Ishikawa (cell line): ENCODE measurements at regions not wholly inside any gene's neighbourhood (a gene's known extent, or its start where the extent isn't known, plus 50 kb on each side); places are given as distances from the start of the nearest gene placed in this dataset.

Experiments
- EGR1 ChIP-seq: IDR thresholded peaks from 2 replicates; pipeline ENCODE4 v1.6.1; 2012
- EP300 ChIP-seq: IDR thresholded peaks from 2 replicates; pipeline ENCODE4 v1.6.1; 2012; ENCODE audit warnings: borderline replicate concordance
- FOXM1 ChIP-seq: IDR thresholded peaks from 2 replicates; pipeline ENCODE4 v1.6.1; 2012; ENCODE audit warnings: low read depth, borderline replicate concordance
- MAX ChIP-seq: IDR thresholded peaks from 2 replicates; pipeline ENCODE4 v1.6.1; 2012
- RAD21 ChIP-seq: IDR thresholded peaks from 2 replicates; pipeline ENCODE4 v1.6.1; 2012; ENCODE audit warnings: low read depth
- TAF1 ChIP-seq: IDR thresholded peaks from 2 replicates; pipeline ENCODE4 v1.6.1; 2012; ENCODE audit warnings: low read depth, mild to moderate bottlenecking
- TEAD4 ChIP-seq: IDR thresholded peaks from 2 replicates; pipeline ENCODE4 v1.6.1; 2012
- YY1 ChIP-seq: IDR thresholded peaks from 2 replicates; pipeline ENCODE4 v1.6.1; 2012; ENCODE audit warnings: low read depth
- ZBTB7A ChIP-seq: IDR thresholded peaks from 2 replicates; pipeline ENCODE4 v1.6.1; 2012; ENCODE audit warnings: low read depth
- TF ChIP-seq, protein P1 (sequence below): IDR thresholded peaks from 2 replicates; pipeline ENCODE4 v1.6.1; 2012; ENCODE audit warnings: low read depth, mild to moderate bottlenecking

GRCh38 chr15:29615791-29616190, 206.5 kb downstream of the TJP1 start:
- TF ChIP-seq EGR1, result no peak
- no peak for TF ChIP-seq ZBTB7A
- TF ChIP-seq EP300, result no peak
- TF ChIP-seq, protein P1, sequence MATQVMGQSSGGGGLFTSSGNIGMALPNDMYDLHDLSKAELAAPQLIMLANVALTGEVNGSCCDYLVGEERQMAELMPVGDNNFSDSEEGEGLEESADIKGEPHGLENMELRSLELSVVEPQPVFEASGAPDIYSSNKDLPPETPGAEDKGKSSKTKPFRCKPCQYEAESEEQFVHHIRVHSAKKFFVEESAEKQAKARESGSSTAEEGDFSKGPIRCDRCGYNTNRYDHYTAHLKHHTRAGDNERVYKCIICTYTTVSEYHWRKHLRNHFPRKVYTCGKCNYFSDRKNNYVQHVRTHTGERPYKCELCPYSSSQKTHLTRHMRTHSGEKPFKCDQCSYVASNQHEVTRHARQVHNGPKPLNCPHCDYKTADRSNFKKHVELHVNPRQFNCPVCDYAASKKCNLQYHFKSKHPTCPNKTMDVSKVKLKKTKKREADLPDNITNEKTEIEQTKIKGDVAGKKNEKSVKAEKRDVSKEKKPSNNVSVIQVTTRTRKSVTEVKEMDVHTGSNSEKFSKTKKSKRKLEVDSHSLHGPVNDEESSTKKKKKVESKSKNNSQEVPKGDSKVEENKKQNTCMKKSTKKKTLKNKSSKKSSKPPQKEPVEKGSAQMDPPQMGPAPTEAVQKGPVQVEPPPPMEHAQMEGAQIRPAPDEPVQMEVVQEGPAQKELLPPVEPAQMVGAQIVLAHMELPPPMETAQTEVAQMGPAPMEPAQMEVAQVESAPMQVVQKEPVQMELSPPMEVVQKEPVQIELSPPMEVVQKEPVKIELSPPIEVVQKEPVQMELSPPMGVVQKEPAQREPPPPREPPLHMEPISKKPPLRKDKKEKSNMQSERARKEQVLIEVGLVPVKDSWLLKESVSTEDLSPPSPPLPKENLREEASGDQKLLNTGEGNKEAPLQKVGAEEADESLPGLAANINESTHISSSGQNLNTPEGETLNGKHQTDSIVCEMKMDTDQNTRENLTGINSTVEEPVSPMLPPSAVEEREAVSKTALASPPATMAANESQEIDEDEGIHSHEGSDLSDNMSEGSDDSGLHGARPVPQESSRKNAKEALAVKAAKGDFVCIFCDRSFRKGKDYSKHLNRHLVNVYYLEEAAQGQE, result no peak
- TF ChIP-seq RAD21, result no peak
- TF ChIP-seq YY1, result no peak
- no peak for TF ChIP-seq FOXM1
- no peak for TF ChIP-seq TAF1
- TF ChIP-seq MAX, result no peak
- TF ChIP-seq TEAD4, result no peak
